ENCODE measurements at regions not wholly inside any gene's neighbourhood (a gene's known extent, or its start where the extent isn't known, plus 50 kb on each side); places are given as distances from the start of the nearest gene placed in this dataset.

DNA sequence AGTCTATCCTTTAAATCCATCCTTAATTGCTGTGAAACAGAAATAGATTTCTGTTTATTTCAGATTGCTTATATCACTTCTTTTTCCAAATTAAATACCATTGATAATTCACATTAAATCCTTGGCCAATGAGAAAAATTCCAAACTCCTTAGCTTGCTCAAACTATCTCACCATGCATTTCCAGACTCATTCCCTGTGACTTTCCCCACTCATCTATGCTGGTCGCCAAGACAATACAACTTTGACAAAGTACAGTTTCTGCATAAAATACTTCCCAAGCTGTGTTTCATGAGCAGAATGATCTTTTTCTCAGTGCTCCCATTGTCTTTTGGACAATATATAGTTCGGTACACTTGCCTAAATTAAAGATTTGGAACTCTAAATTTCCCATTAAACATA, 575.6 kb downstream of the CPS1 start:
- TF ChIP-seq POLR2AphosphoS5 (IDR thresholded peaks at IDR 0.05; ENCODE audit: low read depth) (no peak), CTCF (conservative IDR thresholded peaks at IDR 0.05; ENCODE audit: low read depth in 2 of 2) (no peak), ZNF331 (CRISPR knock-in tag; IDR thresholded peaks at IDR 0.05; ENCODE audit: low read depth) (no peak), ZNF462 (CRISPR knock-in tag; IDR thresholded peaks at IDR 0.05) (no peak), REST (IDR thresholded peaks at IDR 0.05; ENCODE audit: unreplicated experiment) (no peak)

Data from GM23338 (cell line).